Right lobe of liver (tissue), 4 donors: ENCODE measurements at regions not wholly inside any gene's neighbourhood (a gene's known extent, or its start where the extent isn't known, plus 50 kb on each side); places are given as distances from the start of the nearest gene placed in this dataset.

Source experiments
- CTCF ChIP-seq, 4 donors: fragments of 200-600 bp in 3 of 4; fragments of 450-650 bp in 1 of 4; IDR thresholded peaks; one replicate each; pipeline versions ENCODE4 v1.5.1 to v1.8.0; 2016 to 2022; ENCODE audit warnings: antibody characterized with exemption in 4 of 4, mild to moderate bottlenecking in 2 of 4
- POLR2A ChIP-seq: fragments of 450-650 bp; IDR thresholded peaks from one replicate; pipeline ENCODE4 v1.6.1; 2017; ENCODE audit warnings: antibody characterized with exemption, mild to moderate bottlenecking
- donor health status: DM: no; HTN: no; CAD: no.
- donor health status: DM: no; HTN: no; CAD: no.
- donor health status: DM: no; HTN: yes; CAD: no.

- TF ChIP-seq CTCF (IDR thresholded peaks at IDR 0.05) (no peak), POLR2A (no peak)
Observed at GRCh38 chr5:144864118-144864517, 693.4 kb downstream of the KCTD16 start.
